Fibroblast of lung (primary cell): ENCODE measurements at regions not wholly inside any gene's neighbourhood (a gene's known extent, or its start where the extent isn't known, plus 50 kb on each side); places are given as distances from the start of the nearest gene placed in this dataset.

Experiments
- EZH2 ChIP-seq: IDR thresholded peaks from 2 replicates; pipeline ENCODE4 v1.5.1; 2012; ENCODE audit warnings: low read length, control low read depth, mild to moderate bottlenecking; ENCODE audit errors: missing control alignments
- TF ChIP-seq, protein P1 (sequence below), 2 donors: IDR thresholded peaks in 1 of 2; conservative IDR thresholded peaks in 1 of 2; 1 replicate in 1 of 2; 2 replicates in 1 of 2; pipeline ENCODE4 v1.5.1; 2011 to 2012; ENCODE audit warnings: low read length in 2 of 2, control low read depth in 1 of 2, inconsistent platforms in 1 of 2, low read depth in 1 of 2, mild to moderate bottlenecking in 1 of 2

- TF ChIP-seq, protein P1, sequence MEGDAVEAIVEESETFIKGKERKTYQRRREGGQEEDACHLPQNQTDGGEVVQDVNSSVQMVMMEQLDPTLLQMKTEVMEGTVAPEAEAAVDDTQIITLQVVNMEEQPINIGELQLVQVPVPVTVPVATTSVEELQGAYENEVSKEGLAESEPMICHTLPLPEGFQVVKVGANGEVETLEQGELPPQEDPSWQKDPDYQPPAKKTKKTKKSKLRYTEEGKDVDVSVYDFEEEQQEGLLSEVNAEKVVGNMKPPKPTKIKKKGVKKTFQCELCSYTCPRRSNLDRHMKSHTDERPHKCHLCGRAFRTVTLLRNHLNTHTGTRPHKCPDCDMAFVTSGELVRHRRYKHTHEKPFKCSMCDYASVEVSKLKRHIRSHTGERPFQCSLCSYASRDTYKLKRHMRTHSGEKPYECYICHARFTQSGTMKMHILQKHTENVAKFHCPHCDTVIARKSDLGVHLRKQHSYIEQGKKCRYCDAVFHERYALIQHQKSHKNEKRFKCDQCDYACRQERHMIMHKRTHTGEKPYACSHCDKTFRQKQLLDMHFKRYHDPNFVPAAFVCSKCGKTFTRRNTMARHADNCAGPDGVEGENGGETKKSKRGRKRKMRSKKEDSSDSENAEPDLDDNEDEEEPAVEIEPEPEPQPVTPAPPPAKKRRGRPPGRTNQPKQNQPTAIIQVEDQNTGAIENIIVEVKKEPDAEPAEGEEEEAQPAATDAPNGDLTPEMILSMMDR (conservative IDR thresholded peaks at IDR 0.05 in 1 of 2, IDR thresholded peaks at IDR 0.05 in 1 of 2; ENCODE audit: low read depth in 1 of 2, low read length in 2 of 2): no peak
- no peak for TF ChIP-seq EZH2
Observed at GRCh38 chr4:12723849-12724447, 760.2 kb downstream of the RAB28 start.
